HG03135 (cell line): ENCODE measurements at regions not wholly inside any gene's neighbourhood (a gene's known extent, or its start where the extent isn't known, plus 50 kb on each side); places are given as distances from the start of the nearest gene placed in this dataset.
"Not testable (repeated sequence)": the region's sequence is repeated elsewhere in the genome, so short reads cannot be mapped to it uniquely, and the experiment has no call there.

Experiments used
- ATAC-seq: cut with Tn5 transposase; IDR thresholded peaks from one replicate; pipeline ENCODE4 v1.9.1; 2021; ENCODE audit warnings: mild to moderate bottlenecking, moderate library complexity; ENCODE audit not compliant: unreplicated experiment

DNA sequence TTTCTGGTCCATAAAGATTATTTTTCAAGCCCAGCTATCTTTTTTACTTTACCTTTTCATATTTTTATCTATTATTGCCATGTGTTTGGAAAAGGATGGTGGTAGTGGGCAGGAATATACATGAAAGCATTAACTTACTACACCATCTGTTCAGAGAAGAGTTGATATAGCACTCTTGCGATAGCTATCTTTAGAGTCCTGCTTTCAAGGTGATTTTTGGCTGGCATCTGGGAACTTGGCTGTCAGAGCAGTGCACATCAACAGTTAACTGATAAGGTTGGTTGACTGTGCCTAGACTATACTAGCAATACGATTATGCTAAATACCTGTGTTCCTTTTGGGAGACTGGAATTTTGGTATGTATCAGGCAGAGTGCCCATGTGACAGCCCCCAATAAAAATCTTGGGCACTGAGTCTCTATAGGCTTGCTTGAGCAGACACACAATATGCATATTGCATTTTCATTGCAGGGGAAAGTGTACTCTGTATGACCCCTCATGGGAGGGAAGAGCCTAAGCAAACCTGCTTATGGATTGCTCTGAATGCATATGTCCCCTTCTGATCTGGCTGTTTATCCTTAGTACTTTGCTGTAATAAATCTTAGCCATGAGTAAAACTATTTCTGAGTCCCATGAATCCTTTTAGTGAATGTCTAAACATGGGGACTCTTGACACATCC, 227.6 kb upstream of the C9orf72 start:
- ATAC-seq = no peak

GRCh38 chr9:27801545-27801944, 228.3 kb upstream of the C9orf72 start:
- no peak for ATAC-seq

- no peak for ATAC-seq
Observed at GRCh38 chr9:27802418-27802817, 229.1 kb upstream of the C9orf72 start.

- ATAC-seq = no peak
Observed at GRCh38 chr9:27808864-27809263, 235.6 kb upstream of the C9orf72 start.

GRCh38 chr9:27817747-27818146, 244.5 kb upstream of the C9orf72 start:
- no peak for ATAC-seq

DNA sequence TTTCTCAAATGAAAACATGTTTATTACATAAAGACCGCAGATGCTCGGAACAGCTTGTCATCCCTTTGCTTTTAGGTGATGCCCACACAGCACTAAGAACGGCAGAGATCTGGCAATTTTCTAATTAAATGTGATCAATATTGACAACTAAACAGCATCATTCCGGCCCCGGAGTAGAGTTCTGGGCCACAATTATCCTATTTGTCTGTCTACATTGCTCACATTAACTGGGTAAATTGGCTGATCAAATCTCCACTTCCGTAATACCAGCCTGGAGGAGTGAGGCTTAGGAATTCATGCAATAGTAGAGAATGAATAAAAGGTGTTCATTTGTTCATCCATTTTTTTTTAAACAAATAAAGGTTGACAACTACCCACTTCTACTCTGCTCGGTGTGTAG, 245.1 kb upstream of the C9orf72 start:
- no peak for ATAC-seq

GRCh38 chr9:27828908-27829307, 255.6 kb upstream of the C9orf72 start:
- no peak for ATAC-seq

GRCh38 chr9:27829621-27830020, 256.3 kb upstream of the C9orf72 start:
- ATAC-seq = no peak

- not testable (repeated sequence) for ATAC-seq
Observed at GRCh38 chr9:27832108-27832507, 258.8 kb upstream of the C9orf72 start.

- ATAC-seq = no peak
Observed at GRCh38 chr9:27835286-27835685, 262.0 kb upstream of the C9orf72 start.

DNA sequence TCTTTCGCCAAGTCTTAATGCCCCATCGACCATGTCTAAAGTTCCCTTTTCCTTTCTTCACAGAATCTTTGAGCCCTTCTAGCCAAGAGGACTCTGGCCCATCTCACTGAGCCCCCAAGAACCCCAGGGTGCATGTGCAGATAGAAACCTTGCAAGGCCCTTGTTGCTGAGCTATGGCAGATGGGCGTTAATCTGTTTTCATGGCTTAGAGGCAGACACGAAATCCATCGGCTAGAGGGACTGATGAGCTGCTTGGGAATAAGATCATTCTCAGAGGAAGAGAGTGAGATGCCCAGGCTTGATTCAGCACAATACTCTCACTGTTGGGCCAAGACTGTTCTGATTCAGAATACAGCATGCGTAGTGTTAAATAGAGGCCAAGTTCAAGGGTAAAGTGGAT, 262.5 kb upstream of the C9orf72 start:
- ATAC-seq = no peak

DNA sequence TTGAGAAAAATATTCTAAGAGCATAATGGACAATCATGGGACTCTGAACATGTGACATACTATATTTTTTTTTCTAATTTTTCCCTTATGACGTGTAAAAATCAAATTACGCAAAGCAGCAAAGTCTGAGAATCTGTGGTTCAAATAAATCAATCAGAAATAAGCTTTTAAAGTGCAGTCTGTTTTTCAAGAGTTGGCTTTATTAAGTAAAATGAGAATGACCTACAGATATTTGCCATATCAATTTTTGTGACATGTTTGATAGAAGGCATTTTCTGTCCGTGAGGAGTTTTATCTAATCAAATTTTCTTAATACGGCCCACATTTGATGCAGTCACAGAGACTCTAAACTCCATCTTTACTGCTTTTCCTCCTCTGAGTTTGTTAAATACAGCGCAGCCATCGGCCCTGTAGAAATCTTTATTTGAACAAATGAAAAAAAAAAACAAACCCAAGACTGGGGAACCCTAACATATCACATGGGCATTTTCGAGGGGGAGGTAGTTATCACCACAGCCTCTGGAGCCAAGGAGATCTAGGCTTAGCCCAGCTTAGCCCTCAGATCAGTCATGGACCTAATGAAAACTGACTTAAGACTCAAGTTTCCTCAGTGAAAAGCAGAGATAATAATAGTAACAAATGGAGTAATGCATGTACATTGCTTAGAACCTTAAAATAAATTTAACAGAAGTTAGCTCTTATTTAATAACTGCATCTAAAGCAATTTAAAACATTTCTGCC, 263.6 kb upstream of the C9orf72 start:
- ATAC-seq = no peak

DNA sequence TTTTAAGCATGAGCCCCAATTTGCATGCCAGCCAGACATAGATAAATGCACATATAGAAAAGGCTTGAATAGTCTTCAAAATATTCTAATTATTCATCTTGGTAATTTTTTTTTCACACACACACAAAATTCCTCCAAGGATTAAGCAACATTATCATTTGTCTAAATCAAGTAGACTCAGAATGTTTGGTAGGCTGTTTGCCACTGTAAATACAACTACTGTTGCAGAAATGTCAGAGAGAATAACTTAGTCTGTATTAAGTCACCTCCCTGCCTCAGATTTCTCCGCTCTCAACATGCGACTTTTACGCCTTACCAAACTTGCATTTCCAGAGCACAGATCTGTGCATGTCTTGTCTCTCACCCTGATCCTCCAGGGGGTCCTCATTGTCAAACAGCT, 265.6 kb upstream of the C9orf72 start:
- no peak for ATAC-seq

- ATAC-seq = not testable (repeated sequence)
Observed at GRCh38 chr9:27839767-27840166, 266.5 kb upstream of the C9orf72 start.

DNA sequence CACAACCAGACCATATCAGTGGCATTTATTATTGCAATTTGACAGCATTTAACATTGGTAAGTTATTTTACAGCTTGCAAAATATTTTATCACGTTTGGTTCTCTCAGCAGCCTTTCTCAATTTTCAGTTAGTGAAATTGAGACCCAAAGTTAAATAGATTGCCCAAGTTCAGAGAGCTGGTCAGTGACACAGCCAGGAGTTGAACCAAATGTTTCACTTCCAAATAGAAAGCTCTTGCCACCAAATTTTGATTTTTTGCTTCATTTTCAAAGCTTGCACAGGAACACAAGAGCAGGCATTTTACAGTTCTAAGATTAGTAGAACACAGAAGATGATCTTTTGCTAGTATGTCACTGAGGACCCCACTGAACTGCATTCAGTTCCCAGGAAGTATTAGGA, 271.5 kb upstream of the C9orf72 start:
- ATAC-seq = no peak

GRCh38 chr9:27847380-27847779, 274.1 kb upstream of the C9orf72 start:
- no peak for ATAC-seq

DNA sequence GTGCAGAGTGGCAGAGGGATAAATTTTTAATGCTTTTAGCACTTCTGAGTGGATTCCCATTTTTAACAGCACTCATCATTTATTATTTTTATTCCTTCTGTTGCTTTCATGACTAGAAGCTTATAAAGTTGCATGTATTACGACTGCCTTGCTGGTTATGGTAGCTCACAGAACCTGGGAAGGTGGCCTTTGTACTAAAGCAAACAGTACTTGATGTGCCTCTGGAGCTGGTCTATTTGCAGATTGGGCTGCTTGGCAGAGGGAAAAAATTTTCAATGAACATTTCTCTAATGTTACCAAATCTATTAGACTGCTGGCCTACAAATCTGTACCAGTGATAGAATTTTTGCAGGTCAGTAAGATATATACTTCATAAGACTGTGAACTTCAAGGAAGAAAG, 274.5 kb upstream of the C9orf72 start:
- no peak for ATAC-seq

DNA sequence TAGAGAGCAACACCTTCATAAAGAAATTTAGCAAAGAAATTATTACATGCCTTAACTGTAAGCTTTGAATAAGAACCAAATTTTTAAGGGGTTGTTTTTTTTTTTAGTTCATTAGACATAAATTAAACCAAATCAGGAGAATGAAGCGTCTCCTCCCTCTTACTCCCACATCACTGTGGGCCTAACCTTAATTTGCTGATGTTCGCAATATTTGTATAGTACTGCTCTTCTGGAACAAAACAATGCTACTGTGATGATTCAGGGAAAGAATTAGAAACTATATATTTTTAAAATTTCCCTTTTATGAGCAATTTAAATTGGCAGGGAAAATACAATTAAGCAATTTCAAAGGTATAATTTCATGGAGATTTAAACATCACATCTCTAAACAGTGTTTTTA, 275.0 kb upstream of the C9orf72 start:
- no peak for ATAC-seq

GRCh38 chr9:27851858-27852257, 278.6 kb upstream of the C9orf72 start:
- ATAC-seq = no peak

- no peak for ATAC-seq
Observed at GRCh38 chr9:27853529-27853928, 280.2 kb upstream of the C9orf72 start.

DNA sequence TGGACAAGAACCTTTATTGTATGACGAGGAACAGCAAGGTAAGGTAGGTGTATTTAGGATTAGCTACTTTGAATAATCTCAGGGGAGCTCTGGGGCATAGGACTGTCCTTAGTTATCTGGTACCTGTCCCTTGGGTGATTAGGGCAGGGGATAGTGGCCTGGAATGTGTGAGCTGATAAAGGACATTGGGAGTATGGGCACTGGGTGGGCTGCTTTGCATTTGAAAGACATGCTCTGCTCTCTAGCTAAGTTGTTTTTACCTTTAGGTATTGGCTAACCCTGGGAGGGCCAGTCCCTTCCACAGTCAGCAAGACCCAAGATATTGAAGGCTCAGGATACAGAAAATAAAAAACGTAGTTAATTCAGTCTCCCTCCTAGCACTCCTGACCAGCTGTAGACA, 282.8 kb upstream of the C9orf72 start:
- no peak for ATAC-seq

GRCh38 chr9:27856748-27857147, 283.5 kb upstream of the C9orf72 start:
- no peak for ATAC-seq

GRCh38 chr9:27861887-27862286, 288.6 kb upstream of the C9orf72 start:
- ATAC-seq = no peak
